CD14-positive monocyte (primary cell): ENCODE measurements at regions not wholly inside any gene's neighbourhood (a gene's known extent, or its start where the extent isn't known, plus 50 kb on each side); places are given as distances from the start of the nearest gene placed in this dataset.

ENCODE experiments used
- DNase-seq, 3 donors: peaks; one replicate each; pipeline ENCODE4 v3.0.0-alpha.2; 2011 to 2022
- H2AFZ ChIP-seq: 2 replicates; pipeline ENCODE4 v1.6.0; 2012; ENCODE audit warnings: mild to moderate bottlenecking, low read depth, low read length, inconsistent platforms; ENCODE audit not compliant: insufficient read depth, poor library complexity, severe bottlenecking
- H3K27ac ChIP-seq, 2 donors: 1 replicate in 1 of 2; 2 replicates in 1 of 2; pipeline ENCODE4 v1.5.1; 2012 to 2013; ENCODE audit warnings: low read length in 2 of 2, control low read depth in 1 of 2, inconsistent platforms in 1 of 2, low read depth in 1 of 2, mild to moderate bottlenecking in 1 of 2
- H3K27me3 ChIP-seq, 2 donors: one replicate each; pipeline versions ENCODE4 v1.6.0 to v1.6.1; 2011 to 2013; ENCODE audit warnings: low read length in 2 of 2; ENCODE audit not compliant: control insufficient read depth in 2 of 2, insufficient read depth in 2 of 2
- H3K36me3 ChIP-seq, 2 donors: replicated peaks in 1 of 2; 1 replicate in 1 of 2; 2 replicates in 1 of 2; pipeline versions ENCODE4 v1.5.1 to v1.6.1; 2012 to 2013; ENCODE audit warnings: low read length in 2 of 2, control low read depth in 1 of 2, inconsistent platforms in 1 of 2, mild to moderate bottlenecking in 1 of 2; ENCODE audit not compliant: insufficient read depth in 2 of 2, control insufficient read depth in 1 of 2
- H3K4me1 ChIP-seq, 2 donors: 1 replicate in 1 of 2; 2 replicates in 1 of 2; pipeline versions ENCODE4 v1.5.1 to v1.6.1; 2012 to 2013; ENCODE audit warnings: low read length in 2 of 2, control low read depth in 1 of 2, inconsistent platforms in 1 of 2, mild to moderate bottlenecking in 1 of 2, moderate library complexity in 1 of 2; ENCODE audit not compliant: insufficient read depth in 2 of 2, control insufficient read depth in 1 of 2
- H3K4me2 ChIP-seq: replicated peaks from 2 replicates; pipeline ENCODE3; 2012; ENCODE audit warnings: low read length, moderate library complexity, mild to moderate bottlenecking; ENCODE audit not compliant: poor library complexity, severe bottlenecking; ENCODE audit errors: extremely low read depth
- H3K4me3 ChIP-seq, 3 experiments: fragments of 200-600 bp in 1 of 3; sonication (generic) in 1 of 3; replicated peaks in 1 of 3; 1 replicate in 2 of 3; 2 replicates in 1 of 3; pipeline ENCODE4 v1.5.1; 2011 to 2013; ENCODE audit warnings: low read length in 3 of 3, mild to moderate bottlenecking in 3 of 3, control low read depth in 2 of 3, low read depth in 2 of 3, inconsistent platforms in 1 of 3, moderate library complexity in 1 of 3
- H3K79me2 ChIP-seq: 2 replicates; pipeline ENCODE4 v1.6.0; 2012; ENCODE audit warnings: mild to moderate bottlenecking, control low read depth, inconsistent platforms, low read length, moderate library complexity; ENCODE audit not compliant: insufficient read depth
- H3K9ac ChIP-seq: 2 replicates; pipeline ENCODE4 v1.6.0; 2017; ENCODE audit warnings: low read length, mild to moderate bottlenecking; ENCODE audit not compliant: insufficient read depth, poor library complexity, severe bottlenecking
- H3K9me3 ChIP-seq, 2 donors: replicated peaks in 1 of 2; 1 replicate in 1 of 2; 2 replicates in 1 of 2; pipeline versions ENCODE4 v1.5.1 to v1.6.1; 2012 to 2013; ENCODE audit warnings: low read length in 2 of 2, control low read depth in 1 of 2; ENCODE audit not compliant: control insufficient read depth in 1 of 2, insufficient read depth in 1 of 2
- H4K20me1 ChIP-seq: 2 replicates; pipeline ENCODE4 v1.6.0; 2012; ENCODE audit warnings: mild to moderate bottlenecking, low read length, control low read depth, moderate library complexity; ENCODE audit not compliant: insufficient read depth
- H3K27ac Mint-ChIP-seq, 7 donors: one replicate each; pipeline ENCODE4 v1.8.0; 2020; ENCODE audit warnings: mild to moderate bottlenecking in 7 of 7, mixed read lengths in 7 of 7, moderate library complexity in 6 of 7, inconsistent platforms in 2 of 7
- H3K27me3 Mint-ChIP-seq, 3 donors: one replicate each; pipeline ENCODE4 v1.8.0; 2021 to 2022; ENCODE audit warnings: low read depth in 3 of 3, mild to moderate bottlenecking in 3 of 3, mixed read lengths in 3 of 3, moderate library complexity in 3 of 3, inconsistent platforms in 1 of 3
- H3K36me3 Mint-ChIP-seq, 2 donors: one replicate each; pipeline ENCODE4 v1.8.0; 2020; ENCODE audit warnings: mixed read lengths in 2 of 2, inconsistent platforms in 1 of 2, mild to moderate bottlenecking in 1 of 2
- H3K4me1 Mint-ChIP-seq: one replicate; pipeline ENCODE4 v1.8.0; 2020; ENCODE audit warnings: mild to moderate bottlenecking, mixed read lengths
- H3K4me3 Mint-ChIP-seq, 2 donors: one replicate each; pipeline ENCODE4 v1.8.0; 2020; ENCODE audit warnings: mild to moderate bottlenecking in 2 of 2, mixed read lengths in 2 of 2, moderate library complexity in 1 of 2
- H3K9me3 Mint-ChIP-seq, 7 donors: one replicate each; pipeline ENCODE4 v1.8.0; 2020 to 2022; ENCODE audit warnings: mixed read lengths in 7 of 7, mild to moderate bottlenecking in 6 of 7, moderate library complexity in 6 of 7, inconsistent platforms in 2 of 7
- WGBS: methylation state at CpG from one replicate; pipeline ENCODE4 v1.1.5; 2013; ENCODE audit warnings: missing lambda C conversion rate; ENCODE audit not compliant: insufficient coverage; 5-methylcytosine and 5-hydroxymethylcytosine counted together
- intact Hi-C, 2 donors: fragments of 100-400 bp; cut with micrococcal nuclease; formaldehyde crosslinking; loops; one replicate each; pipeline versions ENCODE4 v1.15.0 to v1.15.1; 2023
- TF ChIP-seq, protein P1 (sequence below): fragments of 200-600 bp; IDR thresholded peaks from one replicate; pipeline ENCODE4 v1.8.0; 2022; ENCODE audit warnings: antibody characterized with exemption, mild to moderate bottlenecking

DNA sequence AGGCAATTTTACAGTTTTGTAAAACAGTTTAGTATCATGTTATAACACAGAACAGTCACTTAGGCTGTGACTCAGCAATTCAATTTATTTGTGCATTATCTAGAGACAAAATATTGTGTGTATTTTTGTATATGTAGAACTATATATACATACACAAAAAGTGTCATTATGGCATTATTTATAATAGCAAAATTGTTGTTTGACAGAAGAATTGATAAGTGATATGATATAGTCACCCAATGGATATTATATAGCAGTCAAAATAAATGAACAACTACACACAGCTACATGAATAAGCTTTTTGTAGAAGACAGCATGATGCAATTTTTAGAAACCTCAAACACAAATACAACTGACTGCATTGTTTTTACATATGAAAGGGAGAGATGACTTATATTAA lies 334.0 kb downstream of the TRIB2 start:
- Histone ChIP-seq H4K20me1 (no peaks in the 10 kb centered on the region), H2AFZ (no peak overlapping the region), H3K4me3 (no peak overlapping the region), H3K4me2 (no peak overlapping the region), H3K27ac (no peak overlapping the region), H3K9me3 (no peaks in the 10 kb centered on the region), H3K4me1 (no peaks in the 10 kb centered on the region), H3K36me3 (no peaks in the 10 kb centered on the region), H3K9ac (no peak overlapping the region), H3K27me3 (no peaks in the 10 kb centered on the region), H3K79me2 (no peaks in the 10 kb centered on the region)
- H3K4me3 Mint-ChIP-seq: no peak overlapping the region
- H3K4me1 Mint-ChIP-seq: no peaks in the 10 kb centered on the region
- no peaks in the 10 kb centered on the region for H3K9me3 Mint-ChIP-seq
- H3K36me3 Mint-ChIP-seq: no peaks in the 10 kb centered on the region
- H3K27me3 Mint-ChIP-seq: peaks cover 3 to 4% (median 4%) of the 10 kb centered on the region in 3 donors
- no peak for DNase-seq
- intact Hi-C loops: no loop called here
- TF ChIP-seq, protein P1, sequence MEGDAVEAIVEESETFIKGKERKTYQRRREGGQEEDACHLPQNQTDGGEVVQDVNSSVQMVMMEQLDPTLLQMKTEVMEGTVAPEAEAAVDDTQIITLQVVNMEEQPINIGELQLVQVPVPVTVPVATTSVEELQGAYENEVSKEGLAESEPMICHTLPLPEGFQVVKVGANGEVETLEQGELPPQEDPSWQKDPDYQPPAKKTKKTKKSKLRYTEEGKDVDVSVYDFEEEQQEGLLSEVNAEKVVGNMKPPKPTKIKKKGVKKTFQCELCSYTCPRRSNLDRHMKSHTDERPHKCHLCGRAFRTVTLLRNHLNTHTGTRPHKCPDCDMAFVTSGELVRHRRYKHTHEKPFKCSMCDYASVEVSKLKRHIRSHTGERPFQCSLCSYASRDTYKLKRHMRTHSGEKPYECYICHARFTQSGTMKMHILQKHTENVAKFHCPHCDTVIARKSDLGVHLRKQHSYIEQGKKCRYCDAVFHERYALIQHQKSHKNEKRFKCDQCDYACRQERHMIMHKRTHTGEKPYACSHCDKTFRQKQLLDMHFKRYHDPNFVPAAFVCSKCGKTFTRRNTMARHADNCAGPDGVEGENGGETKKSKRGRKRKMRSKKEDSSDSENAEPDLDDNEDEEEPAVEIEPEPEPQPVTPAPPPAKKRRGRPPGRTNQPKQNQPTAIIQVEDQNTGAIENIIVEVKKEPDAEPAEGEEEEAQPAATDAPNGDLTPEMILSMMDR: no peak
- no peak overlapping the region for H3K27ac Mint-ChIP-seq

DNA sequence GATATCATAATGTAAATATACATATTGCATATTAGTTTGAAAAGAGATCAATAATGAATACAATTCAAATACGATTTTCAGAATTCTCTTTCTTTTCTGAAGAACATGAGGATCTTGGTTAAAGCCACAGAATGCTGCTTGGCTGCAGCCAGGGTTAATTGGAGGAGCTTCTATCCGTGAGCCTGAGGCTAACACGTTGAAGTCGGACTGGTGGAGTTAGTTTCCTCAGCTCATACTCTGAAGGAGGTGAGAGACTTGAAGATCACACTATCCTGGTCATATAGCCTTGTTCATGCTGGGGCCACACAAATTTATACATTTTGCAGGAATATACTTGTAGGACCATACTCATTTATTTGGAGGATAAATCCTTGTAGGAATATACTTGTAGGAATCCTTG lies 335.8 kb downstream of the TRIB2 start:
- no peaks in the 10 kb centered on the region for H3K27me3 ChIP-seq
- 70% methylated on average over 2 of the region's 4 CpGs for WGBS
- DNase-seq: no peak

More for the DNA sequence above, 335.8 kb downstream of the TRIB2 start:
- Histone ChIP-seq H3K27ac (no peak overlapping the region), H3K9ac (no peak overlapping the region), H2AFZ (no peak overlapping the region), H3K79me2 (no peaks in the 10 kb centered on the region), H3K4me1 (no peaks in the 10 kb centered on the region), H3K4me3 (no peak overlapping the region), H3K36me3 (no peaks in the 10 kb centered on the region), H4K20me1 (no peaks in the 10 kb centered on the region), H3K9me3 (no peaks in the 10 kb centered on the region), H3K4me2 (no peak overlapping the region)
- Mint-ChIP-seq H3K4me1 (no peaks in the 10 kb centered on the region), H3K27me3 (peaks cover 4 to 5% (median 4%) of the 10 kb centered on the region in 3 donors), H3K27ac (no peak overlapping the region), H3K4me3 (no peak overlapping the region), H3K9me3 (no peaks in the 10 kb centered on the region), H3K36me3 (no peaks in the 10 kb centered on the region)
- TF ChIP-seq, protein P1: no peak
- intact Hi-C loops: no loop called here
